HEK293 (cell line): ENCODE measurements at regions not wholly inside any gene's neighbourhood (a gene's known extent, or its start where the extent isn't known, plus 50 kb on each side); places are given as distances from the start of the nearest gene placed in this dataset.

Source experiments
- CTCF ChIA-PET: fragments of 350-600 bp; formaldehyde crosslinking; extraction: SDS; loops from one replicate; lab custom pipeline; 2021; ENCODE audit warnings: antibody characterized with exemption; lab: Yijun Ruan, JAX
- POLR2A ChIA-PET: fragments of 300-600 bp; formaldehyde crosslinking; extraction: SDS; loops from one replicate; lab custom pipeline; 2020; ENCODE audit warnings: antibody characterized with exemption, inconsistent platforms; lab: Yijun Ruan, JAX
- H3K27ac ChIP-seq: fragments of 200-500 bp; sonication (Bioruptor generic); 2 replicates; pipeline ENCODE4 v1.5.1; 2014; ENCODE audit warnings: low read depth, low read length, control low read depth, inconsistent platforms; ENCODE audit errors: extremely low read depth
- H3K36me3 ChIP-seq, 2 experiments: fragments of 200-500 bp in 1 of 2; sonication (Bioruptor generic) in 1 of 2; 1 replicate in 1 of 2; 2 replicates in 1 of 2; pipeline ENCODE4 v1.5.1; 2014 to 2017; ENCODE audit warnings: inconsistent platforms in 2 of 2, low read length in 2 of 2; ENCODE audit not compliant: control insufficient read depth in 2 of 2, insufficient read depth in 1 of 2
- H3K4me1 ChIP-seq: fragments of 200-500 bp; sonication (Bioruptor generic); 2 replicates; pipeline ENCODE4 v1.5.1; 2014; ENCODE audit warnings: mild to moderate bottlenecking, low read length, inconsistent platforms; ENCODE audit not compliant: control insufficient read depth, insufficient read depth
- H3K4me3 ChIP-seq: 2 replicates; pipeline ENCODE4 v1.5.1; 2011; ENCODE audit warnings: low read depth, mild to moderate bottlenecking, control low read depth, low read length, moderate library complexity
- H3K9me3 ChIP-seq: fragments of 200-500 bp; sonication (Bioruptor generic); 2 replicates; pipeline ENCODE4 v1.5.1; 2014; ENCODE audit warnings: low read depth, low read length, inconsistent platforms; ENCODE audit not compliant: control insufficient read depth, insufficient read depth
- MEIS1 ChIP-seq: sonication (generic); formaldehyde crosslinking; IDR thresholded peaks from 2 replicates; pipeline ENCODE4 v1.8.1; 2022; ENCODE audit warnings: missing genetic modification reagents, mild to moderate bottlenecking, borderline replicate concordance
- YY2 ChIP-seq: fragments of 450-650 bp; formaldehyde crosslinking; IDR thresholded peaks from 2 replicates; pipeline ENCODE4 v1.5.1; 2016; ENCODE audit warnings: missing biosample characterization, missing genetic modification characterization
- ZBTB17 ChIP-seq: fragments of 450-650 bp; formaldehyde crosslinking; IDR thresholded peaks from 2 replicates; pipeline ENCODE4 v1.5.1; 2016; ENCODE audit warnings: missing biosample characterization, missing genetic modification characterization
- ZIC2 ChIP-seq: fragments of 450-650 bp; formaldehyde crosslinking; IDR thresholded peaks from 2 replicates; pipeline ENCODE4 v1.5.1; 2016; ENCODE audit warnings: missing biosample characterization, missing genetic modification characterization
- ZNF157 ChIP-seq: fragments of 450-650 bp; formaldehyde crosslinking; IDR thresholded peaks from 2 replicates; pipeline ENCODE4 v1.5.1; 2016; ENCODE audit warnings: missing biosample characterization, missing genetic modification characterization
- ZNF184 ChIP-seq: fragments of 450-650 bp; IDR thresholded peaks from 2 replicates; pipeline ENCODE4 v1.5.1; 2018; ENCODE audit warnings: missing biosample characterization, mild to moderate bottlenecking, missing genetic modification characterization
- ZNF221 ChIP-seq: fragments of 450-650 bp; formaldehyde crosslinking; IDR thresholded peaks from 2 replicates; pipeline ENCODE4 v1.5.1; 2017; ENCODE audit warnings: missing biosample characterization, missing genetic modification characterization, borderline replicate concordance
- ZNF394 ChIP-seq: fragments of 450-650 bp; formaldehyde crosslinking; IDR thresholded peaks from 2 replicates; pipeline ENCODE4 v1.5.1; 2016; ENCODE audit warnings: missing biosample characterization, missing genetic modification characterization, mild to moderate bottlenecking, moderate library complexity, borderline replicate concordance
- ZNF501 ChIP-seq: fragments of 450-650 bp; formaldehyde crosslinking; IDR thresholded peaks from 2 replicates; pipeline ENCODE4 v1.5.1; 2016; ENCODE audit warnings: missing biosample characterization, missing genetic modification characterization
- ZNF530 ChIP-seq: fragments of 450-650 bp; formaldehyde crosslinking; IDR thresholded peaks from 2 replicates; pipeline ENCODE4 v1.5.1; 2016; ENCODE audit warnings: low read depth, missing biosample characterization, missing genetic modification characterization
- ZNF561 ChIP-seq: fragments of 450-650 bp; IDR thresholded peaks from 2 replicates; pipeline ENCODE4 v1.5.1; 2018; ENCODE audit warnings: missing biosample characterization, missing genetic modification characterization, borderline replicate concordance
- ZNF585B ChIP-seq: fragments of 450-650 bp; formaldehyde crosslinking; IDR thresholded peaks from 2 replicates; pipeline ENCODE4 v1.5.1; 2016; ENCODE audit warnings: missing biosample characterization, missing genetic modification characterization
- ZNF701 ChIP-seq: fragments of 450-650 bp; formaldehyde crosslinking; IDR thresholded peaks from 2 replicates; pipeline ENCODE4 v1.5.1; 2016; ENCODE audit warnings: missing biosample characterization, missing genetic modification characterization
- ZNF768 ChIP-seq: fragments of 450-650 bp; formaldehyde crosslinking; IDR thresholded peaks from 2 replicates; pipeline ENCODE4 v1.5.1; 2018; ENCODE audit warnings: missing biosample characterization, mild to moderate bottlenecking, missing genetic modification characterization
- ZNF777 ChIP-seq: fragments of 450-650 bp; formaldehyde crosslinking; IDR thresholded peaks from 2 replicates; pipeline ENCODE4 v1.5.1; 2017; ENCODE audit warnings: missing biosample characterization, missing genetic modification characterization, borderline replicate concordance
- ZNF837 ChIP-seq: fragments of 450-650 bp; formaldehyde crosslinking; IDR thresholded peaks from 2 replicates; pipeline ENCODE4 v1.5.1; 2016; ENCODE audit warnings: missing biosample characterization, missing genetic modification characterization
- ZSCAN30 ChIP-seq: fragments of 450-650 bp; IDR thresholded peaks from 2 replicates; pipeline ENCODE4 v1.5.1; 2018; ENCODE audit warnings: missing biosample characterization, mild to moderate bottlenecking, missing genetic modification characterization, moderate library complexity
- TF ChIP-seq, protein P1 (sequence below): sonication (generic); formaldehyde crosslinking; IDR thresholded peaks from 2 replicates; pipeline ENCODE4 v1.8.1; 2022; ENCODE audit warnings: mild to moderate bottlenecking, moderate library complexity, missing genetic modification reagents
- TF ChIP-seq, protein P2 (sequence below): fragments of 450-650 bp; IDR thresholded peaks from 2 replicates; pipeline ENCODE4 v1.5.1; 2018; ENCODE audit warnings: missing biosample characterization, mild to moderate bottlenecking, missing genetic modification characterization
- TF ChIP-seq, protein P3 (sequence below): fragments of 450-650 bp; formaldehyde crosslinking; IDR thresholded peaks from 2 replicates; pipeline ENCODE4 v1.5.1; 2016; ENCODE audit warnings: missing biosample characterization, missing genetic modification characterization
- TF ChIP-seq, protein P4 (sequence below): fragments of 450-650 bp; formaldehyde crosslinking; IDR thresholded peaks from 2 replicates; pipeline ENCODE4 v1.5.1; 2016; ENCODE audit warnings: missing biosample characterization, missing genetic modification characterization
- TF ChIP-seq, protein P5 (sequence below): fragments of 450-650 bp; formaldehyde crosslinking; IDR thresholded peaks from 2 replicates; pipeline ENCODE4 v1.5.1; 2016; ENCODE audit warnings: missing biosample characterization, missing genetic modification characterization

DNA sequence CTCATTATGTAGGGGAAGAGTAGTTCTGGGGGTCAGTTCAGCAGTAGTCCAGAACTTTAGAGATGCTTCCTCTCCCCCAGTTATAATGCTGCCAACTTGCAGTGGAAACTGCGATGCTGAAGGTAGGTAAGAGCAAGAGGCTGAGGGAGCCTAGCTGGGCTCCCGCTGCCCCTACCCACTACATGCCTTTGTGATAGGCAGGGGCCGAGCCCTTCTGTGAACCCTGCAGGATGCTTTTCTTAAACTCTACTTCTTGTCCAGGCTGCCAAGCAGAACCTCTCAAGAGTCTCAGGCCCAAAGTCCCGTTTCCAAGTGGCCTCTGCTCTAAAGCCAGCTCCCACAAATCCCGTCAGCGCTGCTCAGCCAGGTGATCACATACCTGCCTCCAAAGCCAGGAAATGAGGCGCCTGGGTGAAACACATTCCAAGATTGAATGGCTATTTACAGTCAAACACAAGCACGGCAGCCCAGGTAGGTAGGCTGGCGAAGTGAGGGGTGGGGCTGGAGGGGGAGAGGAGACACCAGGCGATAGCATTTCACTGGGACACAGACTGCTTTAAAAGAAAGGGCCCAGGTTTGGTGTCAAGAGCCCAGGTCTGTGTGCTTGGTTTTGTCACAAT is 150.7 kb downstream of the CD24 start:
- TF ChIP-seq ZNF221 (tag by site-specific recombination) (no peak), ZNF157 (no peak), ZNF837 (tag by site-specific recombination) (no peak), ZNF561 (tag by site-specific recombination) (no peak), YY2 (tag by site-specific recombination) (no peak), ZNF394 (no peak), ZNF184 (tag by site-specific recombination) (no peak), ZNF777 (tag by site-specific recombination) (no peak)
- TF ChIP-seq, protein P1, sequence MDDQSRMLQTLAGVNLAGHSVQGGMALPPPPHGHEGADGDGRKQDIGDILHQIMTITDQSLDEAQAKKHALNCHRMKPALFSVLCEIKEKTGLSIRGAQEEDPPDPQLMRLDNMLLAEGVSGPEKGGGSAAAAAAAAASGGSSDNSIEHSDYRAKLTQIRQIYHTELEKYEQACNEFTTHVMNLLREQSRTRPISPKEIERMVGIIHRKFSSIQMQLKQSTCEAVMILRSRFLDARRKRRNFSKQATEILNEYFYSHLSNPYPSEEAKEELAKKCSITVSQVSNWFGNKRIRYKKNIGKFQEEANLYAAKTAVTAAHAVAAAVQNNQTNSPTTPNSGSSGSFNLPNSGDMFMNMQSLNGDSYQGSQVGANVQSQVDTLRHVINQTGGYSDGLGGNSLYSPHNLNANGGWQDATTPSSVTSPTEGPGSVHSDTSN (CRISPR knock-in tag): no peak
- TF ChIP-seq, protein P2, sequence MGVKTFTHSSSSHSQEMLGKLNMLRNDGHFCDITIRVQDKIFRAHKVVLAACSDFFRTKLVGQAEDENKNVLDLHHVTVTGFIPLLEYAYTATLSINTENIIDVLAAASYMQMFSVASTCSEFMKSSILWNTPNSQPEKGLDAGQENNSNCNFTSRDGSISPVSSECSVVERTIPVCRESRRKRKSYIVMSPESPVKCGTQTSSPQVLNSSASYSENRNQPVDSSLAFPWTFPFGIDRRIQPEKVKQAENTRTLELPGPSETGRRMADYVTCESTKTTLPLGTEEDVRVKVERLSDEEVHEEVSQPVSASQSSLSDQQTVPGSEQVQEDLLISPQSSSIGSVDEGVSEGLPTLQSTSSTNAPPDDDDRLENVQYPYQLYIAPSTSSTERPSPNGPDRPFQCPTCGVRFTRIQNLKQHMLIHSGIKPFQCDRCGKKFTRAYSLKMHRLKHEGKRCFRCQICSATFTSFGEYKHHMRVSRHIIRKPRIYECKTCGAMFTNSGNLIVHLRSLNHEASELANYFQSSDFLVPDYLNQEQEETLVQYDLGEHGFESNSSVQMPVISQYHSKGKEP (tag by site-specific recombination): no peak
- TF ChIP-seq, protein P3, sequence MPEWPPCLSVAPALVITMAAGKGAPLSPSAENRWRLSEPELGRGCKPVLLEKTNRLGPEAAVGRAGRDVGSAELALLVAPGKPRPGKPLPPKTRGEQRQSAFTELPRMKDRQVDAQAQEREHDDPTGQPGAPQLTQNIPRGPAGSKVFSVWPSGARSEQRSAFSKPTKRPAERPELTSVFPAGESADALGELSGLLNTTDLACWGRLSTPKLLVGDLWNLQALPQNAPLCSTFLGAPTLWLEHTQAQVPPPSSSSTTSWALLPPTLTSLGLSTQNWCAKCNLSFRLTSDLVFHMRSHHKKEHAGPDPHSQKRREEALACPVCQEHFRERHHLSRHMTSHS (tag by site-specific recombination): no peak
- TF ChIP-seq, protein P4, sequence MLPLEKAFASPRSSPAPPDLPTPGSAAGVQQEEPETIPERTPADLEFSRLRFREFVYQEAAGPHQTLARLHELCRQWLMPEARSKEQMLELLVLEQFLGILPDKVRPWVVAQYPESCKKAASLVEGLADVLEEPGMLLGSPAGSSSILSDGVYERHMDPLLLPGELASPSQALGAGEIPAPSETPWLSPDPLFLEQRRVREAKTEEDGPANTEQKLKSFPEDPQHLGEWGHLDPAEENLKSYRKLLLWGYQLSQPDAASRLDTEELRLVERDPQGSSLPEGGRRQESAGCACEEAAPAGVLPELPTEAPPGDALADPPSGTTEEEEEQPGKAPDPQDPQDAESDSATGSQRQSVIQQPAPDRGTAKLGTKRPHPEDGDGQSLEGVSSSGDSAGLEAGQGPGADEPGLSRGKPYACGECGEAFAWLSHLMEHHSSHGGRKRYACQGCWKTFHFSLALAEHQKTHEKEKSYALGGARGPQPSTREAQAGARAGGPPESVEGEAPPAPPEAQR: no peak
- Histone ChIP-seq H3K4me1 (no peaks in the 10 kb centered on the region), H3K36me3 (no peaks in the 10 kb centered on the region), H3K9me3 (no peaks in the 10 kb centered on the region), H3K4me3 (no peak overlapping the region), H3K27ac (no peak overlapping the region)
- ChIA-PET POLR2A (no interaction called here), CTCF (no interaction called here)

DNA sequence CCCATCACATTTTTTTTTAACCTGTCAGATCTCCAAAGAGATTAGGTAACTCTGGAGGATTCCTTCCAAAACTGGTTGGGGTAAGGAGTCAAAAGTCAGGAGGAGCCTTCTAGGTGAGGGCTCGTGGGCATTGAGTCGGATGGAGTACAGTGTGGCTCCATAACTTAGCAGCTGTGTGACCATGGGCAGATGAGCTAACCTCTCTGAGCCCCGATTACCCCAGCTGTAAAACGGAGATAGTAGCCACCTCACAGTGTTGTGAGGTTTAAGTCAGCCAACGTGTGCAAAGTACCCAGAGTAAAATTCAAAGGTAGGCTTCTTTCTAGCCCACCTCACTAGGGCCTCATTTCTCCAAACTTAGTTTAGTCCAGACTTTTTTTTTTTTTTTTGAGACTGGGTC is 151.5 kb downstream of the CD24 start:
- 0 out of 2 replicates have a peak, but pooled peaks have one; percentile 42 for TF ChIP-seq ZNF768 (tag by site-specific recombination)
- TF ChIP-seq, protein P1 (CRISPR knock-in tag): no peak
- no peaks in the 10 kb centered on the region for H3K36me3 ChIP-seq
- no peak overlapping the region for H3K27ac ChIP-seq
- H3K4me1 ChIP-seq: no peaks in the 10 kb centered on the region
- no peaks in the 10 kb centered on the region for H3K9me3 ChIP-seq
- H3K4me3 ChIP-seq: no peak overlapping the region
- ChIA-PET POLR2A (no interaction called here), CTCF (no interaction called here)

DNA sequence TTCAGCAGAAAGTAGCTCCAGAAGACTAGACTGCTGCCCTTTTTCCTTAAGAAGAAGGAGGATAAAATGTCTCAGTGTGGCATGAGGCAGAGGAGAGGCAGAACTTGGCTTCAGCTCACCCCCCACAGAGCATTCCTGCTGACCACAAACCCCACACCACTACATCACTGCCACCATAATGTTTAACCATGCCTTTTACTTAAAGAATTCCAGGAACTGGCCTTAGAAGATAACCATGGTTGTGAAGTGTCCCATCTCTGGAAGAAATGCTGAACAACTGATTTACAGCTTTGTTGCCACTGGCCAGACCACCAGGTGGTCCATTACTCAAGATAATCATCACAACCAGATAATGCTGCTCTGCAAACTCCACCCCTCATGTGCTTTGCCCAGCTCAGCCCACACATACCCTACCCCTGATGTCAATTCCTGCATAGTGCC is 154.1 kb downstream of the CD24 start:
- no peaks in the 10 kb centered on the region for H3K36me3 ChIP-seq
- no peaks in the 10 kb centered on the region for H3K9me3 ChIP-seq
- CTCF ChIA-PET: interaction anchor here (0.6 to 1.6 kb wide), 5 partner anchors 17 to 211 kb away, joined by 3 to 10 read pairs (median 4); no protein-coding TSS in a partner anchor
- POLR2A ChIA-PET: interaction anchor here (0.5 to 0.6 kb wide), 2 partner anchors 163 to 240 kb away, joined by 3 to 5 read pairs; no protein-coding TSS in a partner anchor
- no peak overlapping the region for H3K4me3 ChIP-seq
- no peak overlapping the region for H3K27ac ChIP-seq
- no peaks in the 10 kb centered on the region for H3K4me1 ChIP-seq
- TF ChIP-seq ZNF501 (tag by site-specific recombination): no peak
- no peak for TF ChIP-seq ZNF530
- TF ChIP-seq ZIC2 (tag by site-specific recombination): peak; percentile 74
- TF ChIP-seq ZSCAN30: no peak
- TF ChIP-seq ZNF701 (tag by site-specific recombination): no peak
- TF ChIP-seq, protein P5, sequence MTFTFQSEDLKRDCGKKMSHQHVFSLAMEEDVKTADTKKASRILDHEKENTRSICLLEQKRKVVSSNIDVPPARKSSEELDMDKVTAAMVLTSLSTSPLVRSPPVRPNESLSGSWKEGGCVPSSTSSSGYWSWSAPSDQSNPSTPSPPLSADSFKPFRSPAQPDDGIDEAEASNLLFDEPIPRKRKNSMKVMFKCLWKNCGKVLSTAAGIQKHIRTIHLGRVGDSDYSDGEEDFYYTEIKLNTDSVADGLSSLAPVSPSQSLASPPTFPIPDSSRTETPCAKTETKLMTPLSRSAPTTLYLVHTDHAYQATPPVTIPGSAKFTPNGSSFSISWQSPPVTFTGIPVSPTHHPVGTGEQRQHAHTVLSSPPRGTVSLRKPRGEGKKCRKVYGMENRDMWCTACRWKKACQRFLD (tag by site-specific recombination): no peak
- peak; percentile 52; the same call in 1 of the 2 replicates for TF ChIP-seq MEIS1 (CRISPR knock-in tag)
- TF ChIP-seq ZNF585B (tag by site-specific recombination): peak; percentile 29; the same call in 1 of the 2 replicates
- no peak for TF ChIP-seq ZBTB17
- TF ChIP-seq, protein P1 (CRISPR knock-in tag): no peak
